ENCODE measurements at regions not wholly inside any gene's neighbourhood (a gene's known extent, or its start where the extent isn't known, plus 50 kb on each side); places are given as distances from the start of the nearest gene placed in this dataset.

DNA sequence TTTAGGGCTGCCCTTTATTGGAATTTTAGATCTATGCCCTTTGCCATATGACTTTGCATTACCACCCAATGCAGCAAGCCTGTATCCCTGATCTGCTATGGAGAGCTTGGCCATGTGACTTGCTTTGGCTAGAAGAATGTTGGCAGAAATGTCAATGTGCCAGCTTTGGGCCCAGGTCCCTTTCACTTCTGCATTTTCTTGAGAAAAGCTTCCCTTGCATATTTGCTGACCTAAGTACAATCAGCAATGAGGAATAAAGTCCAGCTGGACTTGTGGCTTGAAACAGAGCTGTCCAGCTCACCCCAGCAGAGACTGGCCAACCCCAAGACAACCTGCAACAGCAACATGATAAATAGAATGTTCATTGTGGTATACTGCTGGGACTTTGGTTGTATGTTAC, 135.9 kb downstream of the PAH start:
- Histone ChIP-seq H3K4me2 (ENCODE audit: low read length) (no peak overlapping the region), H4K5ac (ENCODE audit: low read length) (no peak overlapping the region), H3K23ac (ENCODE audit: low read length) (no peak overlapping the region), H3K18ac (ENCODE audit: low read length) (no peak overlapping the region), H2BK5ac (ENCODE audit: low read length) (no peak overlapping the region), H3K27ac (ENCODE audit: low read depth, low read length) (no peak overlapping the region), H3K56ac (ENCODE audit: low read length) (no peak overlapping the region), H3K79me2 (ENCODE audit: control insufficient read depth, insufficient read depth, low read length) (no peaks in the 10 kb centered on the region), H3K27me3 (ENCODE audit: insufficient read depth, low read length, poor library complexity) (no peaks in the 10 kb centered on the region), H2AK5ac (ENCODE audit: low read length) (no peak overlapping the region), H3K4ac (ENCODE audit: low read depth, low read length) (no peak overlapping the region), H4K8ac (ENCODE audit: low read depth, low read length) (no peak overlapping the region), H3K4me1 (ENCODE audit: control insufficient read depth, low read depth, low read length) (no peaks in the 10 kb centered on the region), H3K79me1 (ENCODE audit: low read length) (no peaks in the 10 kb centered on the region), H3K9ac (ENCODE audit: low read length) (no peak overlapping the region), H2BK120ac (ENCODE audit: low read depth, low read length) (no peak overlapping the region), H2BK15ac (replicated peaks; ENCODE audit: low read depth) (no peak overlapping the region), H3K36me3 (ENCODE audit: control insufficient read depth, insufficient read depth, low read length) (no peaks in the 10 kb centered on the region), H3K4me3 (ENCODE audit: low read length) (no peak overlapping the region)
- DNase-seq, result no peak

DNA sequence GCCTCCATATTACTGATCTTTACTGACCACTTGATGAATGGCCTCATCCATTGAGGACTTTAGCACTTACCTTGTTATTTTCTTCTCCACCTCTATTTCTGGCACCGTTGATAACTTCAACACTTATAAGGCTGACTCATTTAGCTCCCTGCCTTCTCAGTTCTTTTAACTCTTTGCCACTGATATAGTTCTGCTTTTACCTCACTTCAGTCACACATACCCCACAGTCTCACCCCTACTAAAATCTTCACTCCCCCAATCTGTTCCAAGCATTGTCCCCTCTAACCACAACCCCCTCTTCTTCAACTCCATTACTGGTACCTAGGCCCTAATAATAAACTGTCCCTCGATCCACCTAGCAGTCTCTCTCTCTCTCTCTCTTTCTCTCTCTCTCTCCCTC, 141.0 kb downstream of the PAH start:
- Histone ChIP-seq H3K36me3 (ENCODE audit: control insufficient read depth, insufficient read depth, low read length) (no peaks in the 10 kb centered on the region), H3K56ac (ENCODE audit: low read length) (no peak overlapping the region), H3K4me1 (ENCODE audit: control insufficient read depth, low read depth, low read length) (no peaks in the 10 kb centered on the region), H2BK15ac (replicated peaks; ENCODE audit: low read depth) (no peak overlapping the region), H2AK5ac (ENCODE audit: low read length) (no peak overlapping the region), H3K79me2 (ENCODE audit: control insufficient read depth, insufficient read depth, low read length) (no peaks in the 10 kb centered on the region), H3K4me2 (ENCODE audit: low read length) (no peak overlapping the region), H3K4ac (ENCODE audit: low read depth, low read length) (no peak overlapping the region), H3K18ac (ENCODE audit: low read length) (no peak overlapping the region), H4K5ac (ENCODE audit: low read length) (no peak overlapping the region), H3K79me1 (ENCODE audit: low read length) (no peaks in the 10 kb centered on the region), H4K8ac (ENCODE audit: low read depth, low read length) (no peak overlapping the region), H3K9ac (ENCODE audit: low read length) (no peak overlapping the region), H3K4me3 (ENCODE audit: low read length) (no peak overlapping the region), H3K27me3 (ENCODE audit: insufficient read depth, low read length, poor library complexity) (no peaks in the 10 kb centered on the region), H3K23ac (ENCODE audit: low read length) (no peak overlapping the region), H2BK5ac (ENCODE audit: low read length) (no peak overlapping the region), H2BK120ac (ENCODE audit: low read depth, low read length) (no peak overlapping the region), H3K27ac (ENCODE audit: low read depth, low read length) (no peak overlapping the region)
- no peak for DNase-seq
- no CpG with 5 or more reads among the region's 2 CpGs for WGBS (ENCODE audit: extremely low coverage, insufficient coverage, low lambda C conversion rate)

DNA sequence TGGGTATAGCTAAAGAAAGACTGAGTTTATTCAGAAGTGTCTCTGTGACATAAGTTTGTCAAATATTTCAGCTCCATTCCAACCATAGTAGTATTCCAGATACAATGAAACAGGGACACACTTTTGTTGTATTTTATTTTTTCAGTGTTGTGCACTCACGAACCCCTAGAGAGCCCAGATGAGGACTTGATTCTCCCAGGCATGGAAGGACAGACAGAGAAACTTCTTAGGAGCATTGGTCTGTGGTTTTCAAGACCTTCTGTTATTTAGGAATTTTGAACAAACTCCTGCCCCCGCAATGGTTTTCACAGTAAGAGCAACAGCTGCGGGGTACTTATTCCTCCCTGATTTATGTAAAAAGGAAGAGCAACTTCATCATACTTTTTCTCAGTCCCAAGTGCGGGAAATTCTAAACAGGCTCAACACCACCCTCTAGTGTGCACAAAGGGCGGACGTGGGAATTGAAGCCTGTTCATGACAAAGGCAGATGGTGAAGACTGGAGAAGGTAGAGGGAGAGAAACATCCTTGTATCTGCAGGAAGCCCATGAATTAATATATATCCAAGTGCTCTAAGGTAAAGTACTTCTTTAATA, 147.6 kb downstream of the PAH start:
- Histone ChIP-seq H2AK5ac (ENCODE audit: low read length) (no peak overlapping the region), H4K8ac (ENCODE audit: low read depth, low read length) (no peak overlapping the region), H2BK120ac (ENCODE audit: low read depth, low read length) (no peak overlapping the region), H2BK5ac (ENCODE audit: low read length) (no peak overlapping the region), H3K36me3 (ENCODE audit: control insufficient read depth, insufficient read depth, low read length) (no peaks in the 10 kb centered on the region), H3K4ac (ENCODE audit: low read depth, low read length) (no peak overlapping the region), H3K79me1 (ENCODE audit: low read length) (no peaks in the 10 kb centered on the region), H3K56ac (ENCODE audit: low read length) (no peak overlapping the region), H3K23ac (ENCODE audit: low read length) (no peak overlapping the region), H3K79me2 (ENCODE audit: control insufficient read depth, insufficient read depth, low read length) (no peaks in the 10 kb centered on the region), H3K9ac (ENCODE audit: low read length) (no peak overlapping the region), H3K18ac (ENCODE audit: low read length) (no peak overlapping the region), H3K27ac (ENCODE audit: low read depth, low read length) (no peak overlapping the region), H3K4me1 (ENCODE audit: control insufficient read depth, low read depth, low read length) (no peaks in the 10 kb centered on the region), H3K4me3 (ENCODE audit: low read length) (no peak overlapping the region), H3K27me3 (ENCODE audit: insufficient read depth, low read length, poor library complexity) (no peaks in the 10 kb centered on the region), H4K5ac (ENCODE audit: low read length) (no peak overlapping the region), H3K4me2 (ENCODE audit: low read length) (no peak overlapping the region), H2BK15ac (replicated peaks; ENCODE audit: low read depth) (no peak overlapping the region)
- no CpG with 5 or more reads among the region's 6 CpGs for WGBS (ENCODE audit: extremely low coverage, insufficient coverage, low lambda C conversion rate)
- DNase-seq, result peak; percentile 72

GRCh38 chr12:102766961-102767360, 150.1 kb downstream of the PAH start:
- H2BK15ac ChIP-seq (replicated peaks; ENCODE audit: low read depth), result no peak overlapping the region
- no peak overlapping the region for H4K8ac ChIP-seq (ENCODE audit: low read depth, low read length)
- H2BK120ac ChIP-seq (ENCODE audit: low read depth, low read length), result no peak overlapping the region
- no peak overlapping the region for H4K5ac ChIP-seq (ENCODE audit: low read length)
- no peak overlapping the region for H3K27ac ChIP-seq (ENCODE audit: low read depth, low read length)
- no peak overlapping the region for H3K4ac ChIP-seq (ENCODE audit: low read depth, low read length)
- no peak overlapping the region for H3K9ac ChIP-seq (ENCODE audit: low read length)
- no peak overlapping the region for H2BK5ac ChIP-seq (ENCODE audit: low read length)
- no peak overlapping the region for H3K56ac ChIP-seq (ENCODE audit: low read length)
- no peaks in the 10 kb centered on the region for H3K36me3 ChIP-seq (ENCODE audit: control insufficient read depth, insufficient read depth, low read length)
- no peaks in the 10 kb centered on the region for H3K4me1 ChIP-seq (ENCODE audit: control insufficient read depth, low read depth, low read length)
- H3K4me2 ChIP-seq (ENCODE audit: low read length), result no peak overlapping the region
- no peak overlapping the region for H3K4me3 ChIP-seq (ENCODE audit: low read length)
- no peaks in the 10 kb centered on the region for H3K79me1 ChIP-seq (ENCODE audit: low read length)
- H3K79me2 ChIP-seq (ENCODE audit: control insufficient read depth, insufficient read depth, low read length), result no peaks in the 10 kb centered on the region
- H3K27me3 ChIP-seq (ENCODE audit: insufficient read depth, low read length, poor library complexity), result no peaks in the 10 kb centered on the region
- WGBS (ENCODE audit: extremely low coverage, insufficient coverage, low lambda C conversion rate), result no CpG with 5 or more reads among the region's 3 CpGs
- DNase-seq, result no peak
- no peak overlapping the region for H3K18ac ChIP-seq (ENCODE audit: low read length)
- H3K23ac ChIP-seq (ENCODE audit: low read length), result no peak overlapping the region
- no peak overlapping the region for H2AK5ac ChIP-seq (ENCODE audit: low read length)

GRCh38 chr12:102765736-102766135, 151.3 kb downstream of the PAH start:
- no CpG with 5 or more reads among the region's 7 CpGs for WGBS (ENCODE audit: extremely low coverage, insufficient coverage, low lambda C conversion rate)
- no peak overlapping the region for H3K4ac ChIP-seq (ENCODE audit: low read depth, low read length)
- DNase-seq, result no peak

GRCh38 chr12:102763471-102763870, 153.6 kb downstream of the PAH start:
- Histone ChIP-seq H2BK15ac (replicated peaks; ENCODE audit: low read depth) (no peak overlapping the region), H2AK5ac (ENCODE audit: low read length) (no peak overlapping the region), H3K4me1 (ENCODE audit: control insufficient read depth, low read depth, low read length) (no peaks in the 10 kb centered on the region), H3K56ac (ENCODE audit: low read length) (no peak overlapping the region), H3K79me1 (ENCODE audit: low read length) (no peaks in the 10 kb centered on the region), H3K23ac (ENCODE audit: low read length) (no peak overlapping the region), H3K4me3 (ENCODE audit: low read length) (no peak overlapping the region), H3K36me3 (ENCODE audit: control insufficient read depth, insufficient read depth, low read length) (no peaks in the 10 kb centered on the region), H3K4ac (ENCODE audit: low read depth, low read length) (no peak overlapping the region), H3K4me2 (ENCODE audit: low read length) (no peak overlapping the region), H3K9ac (ENCODE audit: low read length) (no peak overlapping the region), H3K18ac (ENCODE audit: low read length) (no peak overlapping the region), H3K27me3 (ENCODE audit: insufficient read depth, low read length, poor library complexity) (no peaks in the 10 kb centered on the region), H4K5ac (ENCODE audit: low read length) (no peak overlapping the region), H4K8ac (ENCODE audit: low read depth, low read length) (no peak overlapping the region), H2BK5ac (ENCODE audit: low read length) (no peak overlapping the region), H3K79me2 (ENCODE audit: control insufficient read depth, insufficient read depth, low read length) (no peaks in the 10 kb centered on the region), H3K27ac (ENCODE audit: low read depth, low read length) (no peak overlapping the region), H2BK120ac (ENCODE audit: low read depth, low read length) (no peak overlapping the region)
- no peak for DNase-seq
- no CpG with 5 or more reads among the region's 1 CpG for WGBS (ENCODE audit: extremely low coverage, insufficient coverage, low lambda C conversion rate)

More at GRCh38 chr12:102765736-102766135, 151.3 kb downstream of the PAH start:
- Histone ChIP-seq H2AK5ac (ENCODE audit: low read length) (no peak overlapping the region), H3K4me2 (ENCODE audit: low read length) (no peak overlapping the region), H3K36me3 (ENCODE audit: control insufficient read depth, insufficient read depth, low read length) (no peaks in the 10 kb centered on the region), H2BK15ac (replicated peaks; ENCODE audit: low read depth) (no peak overlapping the region), H3K79me2 (ENCODE audit: control insufficient read depth, insufficient read depth, low read length) (no peaks in the 10 kb centered on the region), H3K4me1 (ENCODE audit: control insufficient read depth, low read depth, low read length) (no peaks in the 10 kb centered on the region), H2BK5ac (ENCODE audit: low read length) (no peak overlapping the region), H3K23ac (ENCODE audit: low read length) (no peak overlapping the region), H3K56ac (ENCODE audit: low read length) (no peak overlapping the region), H3K9ac (ENCODE audit: low read length) (no peak overlapping the region), H3K27ac (ENCODE audit: low read depth, low read length) (no peak overlapping the region), H3K4me3 (ENCODE audit: low read length) (no peak overlapping the region), H4K5ac (ENCODE audit: low read length) (no peak overlapping the region), H4K8ac (ENCODE audit: low read depth, low read length) (no peak overlapping the region), H3K79me1 (ENCODE audit: low read length) (no peaks in the 10 kb centered on the region), H2BK120ac (ENCODE audit: low read depth, low read length) (no peak overlapping the region), H3K27me3 (ENCODE audit: insufficient read depth, low read length, poor library complexity) (no peaks in the 10 kb centered on the region), H3K18ac (ENCODE audit: low read length) (no peak overlapping the region)
